Mesendoderm (in vitro differentiated cells): ENCODE measurements at regions not wholly inside any gene's neighbourhood (a gene's known extent, or its start where the extent isn't known, plus 50 kb on each side); places are given as distances from the start of the nearest gene placed in this dataset.

Experiments
- DNase-seq: peaks from one replicate; pipeline ENCODE4 v3.0.0; 2013
- H2AK5ac ChIP-seq: 2 replicates; pipeline ENCODE4 v1.6.1; 2013; ENCODE audit warnings: low read length, inconsistent platforms
- H2BK120ac ChIP-seq: 2 replicates; pipeline ENCODE4 v1.6.1; 2013; ENCODE audit warnings: low read depth, mild to moderate bottlenecking, low read length, moderate library complexity, mixed read lengths
- H2BK15ac ChIP-seq: replicated peaks from 2 replicates; pipeline ENCODE4 v1.6.1; 2013; ENCODE audit warnings: low read depth, mild to moderate bottlenecking, moderate library complexity
- H2BK5ac ChIP-seq: 2 replicates; pipeline ENCODE4 v1.6.1; 2013; ENCODE audit warnings: low read length, inconsistent platforms
- H3K18ac ChIP-seq: 2 replicates; pipeline ENCODE4 v1.6.1; 2013; ENCODE audit warnings: mild to moderate bottlenecking, low read length, mixed read lengths
- H3K23ac ChIP-seq: one replicate; pipeline ENCODE4 v1.6.1; 2013; ENCODE audit warnings: low read length
- H3K27ac ChIP-seq: 2 replicates; pipeline ENCODE4 v1.5.1; 2013; ENCODE audit warnings: low read depth, mild to moderate bottlenecking, inconsistent platforms, low read length, moderate library complexity
- H3K27me3 ChIP-seq: 2 replicates; pipeline ENCODE4 v1.6.1; 2013; ENCODE audit warnings: low read length, control low read depth, mild to moderate bottlenecking, inconsistent platforms; ENCODE audit not compliant: insufficient read depth, poor library complexity
- H3K36me3 ChIP-seq: 2 replicates; pipeline ENCODE4 v1.6.1; 2013; ENCODE audit warnings: low read length, inconsistent platforms; ENCODE audit not compliant: control insufficient read depth, insufficient read depth
- H3K4ac ChIP-seq: one replicate; pipeline ENCODE4 v1.6.1; 2013; ENCODE audit warnings: low read depth, mild to moderate bottlenecking, low read length, moderate library complexity
- H3K4me1 ChIP-seq: 2 replicates; pipeline ENCODE4 v1.6.1; 2013; ENCODE audit warnings: low read depth, low read length, inconsistent platforms; ENCODE audit not compliant: control insufficient read depth
- H3K4me2 ChIP-seq: 2 replicates; pipeline ENCODE4 v1.6.1; 2013; ENCODE audit warnings: low read length
- H3K4me3 ChIP-seq: 2 replicates; pipeline ENCODE4 v1.5.1; 2013; ENCODE audit warnings: mild to moderate bottlenecking, low read length
- H3K56ac ChIP-seq: one replicate; pipeline ENCODE4 v1.6.1; 2013; ENCODE audit warnings: low read length
- H3K79me1 ChIP-seq: 2 replicates; pipeline ENCODE4 v1.6.1; 2013; ENCODE audit warnings: low read length, inconsistent platforms
- H3K79me2 ChIP-seq: 2 replicates; pipeline ENCODE4 v1.6.1; 2013; ENCODE audit warnings: mild to moderate bottlenecking, low read length; ENCODE audit not compliant: control insufficient read depth, insufficient read depth
- H3K9ac ChIP-seq: 2 replicates; pipeline ENCODE4 v1.6.1; 2013; ENCODE audit warnings: low read length, inconsistent platforms
- H4K5ac ChIP-seq: one replicate; pipeline ENCODE4 v1.6.1; 2013; ENCODE audit warnings: low read length
- H4K8ac ChIP-seq: one replicate; pipeline ENCODE4 v1.6.1; 2013; ENCODE audit warnings: low read depth, mild to moderate bottlenecking, control low read depth, low read length, moderate library complexity
- WGBS: extraction: QIAGEN DNeasy Blood & Tissue Kit; methylation state at CpG from one replicate; pipeline ENCODE4 v1.1.7; 2013; ENCODE audit warnings: low lambda C conversion rate, missing lambda C conversion rate; ENCODE audit not compliant: insufficient coverage; ENCODE audit errors: extremely low coverage; 5-methylcytosine and 5-hydroxymethylcytosine counted together

DNA sequence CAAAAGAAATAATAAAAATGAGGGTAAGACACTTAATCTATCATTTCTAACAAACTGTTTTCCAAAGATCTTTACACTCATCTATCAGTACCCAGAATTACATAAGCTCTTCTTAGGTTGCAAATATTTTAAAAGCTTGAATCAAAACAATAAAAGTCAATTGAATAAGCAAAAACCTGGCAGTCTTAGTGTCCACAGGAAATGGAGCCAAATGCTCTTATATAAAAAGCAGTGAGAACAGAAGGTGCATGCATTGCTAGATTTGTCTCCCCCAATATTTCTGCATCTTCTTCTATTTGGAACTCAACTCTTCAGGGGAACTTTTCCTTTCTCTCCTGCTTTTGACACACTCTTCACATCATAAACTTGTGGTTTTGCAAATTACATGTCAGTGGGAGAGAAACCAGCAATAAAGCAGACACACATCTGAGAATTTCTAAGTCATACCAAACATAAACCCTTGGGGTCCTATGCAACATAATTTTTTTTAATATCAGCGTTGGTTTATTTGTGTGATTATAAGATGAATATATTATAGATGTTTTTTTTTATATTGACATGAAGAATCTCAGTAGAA, 343.9 kb upstream of the ACVR2A start:
- Histone ChIP-seq H3K27ac (no peak overlapping the region), H3K4me1 (no peaks in the 10 kb centered on the region), H2BK120ac (no peak overlapping the region), H3K4me3 (no peak overlapping the region), H3K9ac (no peak overlapping the region), H2BK5ac (no peak overlapping the region), H3K79me2 (no peaks in the 10 kb centered on the region), H3K4ac (no peak overlapping the region), H2BK15ac (no peak overlapping the region), H3K27me3 (no peaks in the 10 kb centered on the region), H3K79me1 (no peaks in the 10 kb centered on the region), H3K56ac (no peak overlapping the region), H3K4me2 (no peak overlapping the region), H4K8ac (no peak overlapping the region), H2AK5ac (no peak overlapping the region), H3K36me3 (no peaks in the 10 kb centered on the region), H4K5ac (no peak overlapping the region), H3K18ac (no peak overlapping the region), H3K23ac (no peak overlapping the region)
- WGBS: no CpG with 5 or more reads among the region's 1 CpG
- DNase-seq: no peak

DNA sequence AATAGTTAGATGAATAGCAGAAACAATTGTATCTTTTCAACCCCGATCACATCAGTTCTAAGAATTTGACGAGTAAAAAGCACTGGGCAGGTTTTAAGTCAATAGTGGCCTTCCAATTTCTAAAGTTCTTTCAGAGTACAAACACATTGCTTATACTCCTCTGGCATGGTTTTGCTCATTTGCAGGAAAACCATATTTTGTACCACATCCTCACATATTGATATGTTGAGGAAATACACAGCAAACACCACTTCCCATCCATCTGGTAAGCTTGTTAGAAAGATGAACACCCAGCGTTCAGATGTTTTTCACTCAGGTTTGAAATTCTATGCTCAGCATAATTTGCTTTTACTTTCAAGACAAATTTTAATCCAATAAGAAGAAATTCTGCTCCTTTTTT, 344.6 kb upstream of the ACVR2A start:
- H3K79me2 ChIP-seq: no peaks in the 10 kb centered on the region
- H4K5ac ChIP-seq: no peak overlapping the region
- H3K18ac ChIP-seq: no peak overlapping the region
- H3K4me2 ChIP-seq: no peak overlapping the region
- no peak overlapping the region for H2BK5ac ChIP-seq
- H2AK5ac ChIP-seq: no peak overlapping the region
- no peak overlapping the region for H3K9ac ChIP-seq
- H3K79me1 ChIP-seq: no peaks in the 10 kb centered on the region
- no peak overlapping the region for H3K4me3 ChIP-seq
- no peak overlapping the region for H2BK15ac ChIP-seq
- no peak overlapping the region for H3K4ac ChIP-seq
- H4K8ac ChIP-seq: no peak overlapping the region
- no CpG with 5 or more reads among the region's 3 CpGs for WGBS
- no peak overlapping the region for H3K27ac ChIP-seq
- no peak overlapping the region for H3K56ac ChIP-seq
- DNase-seq: no peak
- no peaks in the 10 kb centered on the region for H3K4me1 ChIP-seq
- no peak overlapping the region for H2BK120ac ChIP-seq
- no peaks in the 10 kb centered on the region for H3K36me3 ChIP-seq
- no peaks in the 10 kb centered on the region for H3K27me3 ChIP-seq
- H3K23ac ChIP-seq: no peak overlapping the region

DNA sequence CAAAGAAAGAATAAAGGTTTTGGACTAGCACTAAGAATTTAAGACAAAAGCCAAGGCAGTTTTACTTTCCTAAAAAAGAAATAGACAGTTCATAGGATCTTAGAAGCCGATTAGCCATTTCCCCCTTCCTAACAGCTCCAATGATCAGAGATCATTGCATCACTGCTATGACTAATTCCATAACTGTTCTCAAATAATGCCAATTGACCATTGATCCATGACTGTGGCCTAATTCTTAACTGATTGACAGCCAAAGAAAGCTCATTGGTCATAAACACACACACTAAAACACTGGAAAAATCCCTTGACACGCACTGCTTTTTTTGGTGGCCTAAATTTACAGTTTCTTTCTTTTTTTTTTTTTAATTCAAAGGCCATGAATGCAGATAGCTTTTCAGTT, 345.0 kb upstream of the ACVR2A start:
- Histone ChIP-seq H4K8ac (no peak overlapping the region), H2BK15ac (no peak overlapping the region), H3K27ac (no peak overlapping the region), H3K4me3 (no peak overlapping the region), H3K79me2 (no peaks in the 10 kb centered on the region), H3K4ac (no peak overlapping the region), H3K18ac (no peak overlapping the region), H3K27me3 (no peaks in the 10 kb centered on the region), H2BK120ac (no peak overlapping the region), H3K9ac (no peak overlapping the region), H2AK5ac (peak overlapping the region; percentile 50), H3K4me2 (no peak overlapping the region), H3K36me3 (no peaks in the 10 kb centered on the region), H3K23ac (no peak overlapping the region), H2BK5ac (no peak overlapping the region), H3K56ac (no peak overlapping the region), H4K5ac (no peak overlapping the region), H3K79me1 (no peaks in the 10 kb centered on the region), H3K4me1 (no peaks in the 10 kb centered on the region)
- DNase-seq: no peak
- no CpG with 5 or more reads among the region's 2 CpGs for WGBS

DNA sequence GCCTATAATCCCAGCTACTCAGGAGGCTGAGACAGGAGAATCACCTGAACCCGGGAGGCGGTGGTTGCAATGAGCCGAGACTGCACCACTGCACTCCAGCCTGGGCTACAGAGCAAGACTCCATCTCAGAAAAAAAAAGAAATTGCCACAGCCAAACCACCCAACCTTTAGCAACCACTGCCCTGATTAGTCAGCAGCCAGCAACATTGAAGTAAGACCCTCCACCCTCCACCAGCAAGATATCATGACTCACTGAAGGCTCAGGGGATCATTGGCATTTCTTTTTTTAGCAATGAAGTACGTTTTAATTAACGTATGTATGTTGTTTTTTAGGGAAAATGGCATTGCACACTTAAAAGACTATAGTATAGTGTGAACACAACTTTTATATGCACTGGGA, 349.1 kb upstream of the ACVR2A start:
- no peak overlapping the region for H3K56ac ChIP-seq
- H3K27me3 ChIP-seq: no peaks in the 10 kb centered on the region
- WGBS: no CpG with 5 or more reads among the region's 5 CpGs
- no peak overlapping the region for H2BK120ac ChIP-seq
- no peaks in the 10 kb centered on the region for H3K4me1 ChIP-seq
- H3K4me2 ChIP-seq: no peak overlapping the region
- H4K8ac ChIP-seq: no peak overlapping the region
- H3K23ac ChIP-seq: no peak overlapping the region
- no peaks in the 10 kb centered on the region for H3K79me2 ChIP-seq
- H3K27ac ChIP-seq: no peak overlapping the region
- no peak overlapping the region for H3K4ac ChIP-seq
- DNase-seq: no peak
- H2BK5ac ChIP-seq: no peak overlapping the region
- H3K18ac ChIP-seq: no peak overlapping the region
- no peak overlapping the region for H4K5ac ChIP-seq
- no peak overlapping the region for H2BK15ac ChIP-seq
- H3K9ac ChIP-seq: no peak overlapping the region
- H3K79me1 ChIP-seq: no peaks in the 10 kb centered on the region
- no peak overlapping the region for H2AK5ac ChIP-seq
- H3K4me3 ChIP-seq: no peak overlapping the region
- no peaks in the 10 kb centered on the region for H3K36me3 ChIP-seq

DNA sequence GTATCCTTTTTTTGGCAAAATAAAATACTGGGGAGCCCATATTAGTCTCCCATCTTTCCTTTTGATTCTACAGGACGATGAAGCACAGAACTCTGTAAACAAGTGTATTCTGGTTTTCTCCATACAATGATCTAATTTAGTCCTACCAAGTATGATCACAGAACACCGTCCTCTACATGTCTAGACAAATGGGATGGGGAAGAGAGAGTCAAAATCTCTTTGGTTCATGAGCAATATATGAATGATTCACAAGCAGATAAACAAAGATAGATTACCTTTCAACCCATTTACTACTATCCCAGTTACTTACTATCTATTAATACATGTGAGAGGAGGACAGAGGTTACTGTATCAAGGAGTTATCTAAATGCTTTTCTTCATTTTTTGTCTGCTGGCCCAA, 352.4 kb upstream of the ACVR2A start:
- Histone ChIP-seq H3K27me3 (no peaks in the 10 kb centered on the region), H2BK5ac (no peak overlapping the region), H2BK120ac (no peak overlapping the region), H3K36me3 (no peaks in the 10 kb centered on the region), H3K4ac (no peak overlapping the region), H3K4me2 (no peak overlapping the region), H3K4me3 (no peak overlapping the region), H2AK5ac (no peak overlapping the region), H4K8ac (no peak overlapping the region), H3K56ac (no peak overlapping the region), H2BK15ac (no peak overlapping the region), H4K5ac (no peak overlapping the region), H3K79me1 (no peaks in the 10 kb centered on the region), H3K79me2 (no peaks in the 10 kb centered on the region), H3K18ac (no peak overlapping the region), H3K27ac (no peak overlapping the region), H3K9ac (no peak overlapping the region), H3K23ac (no peak overlapping the region), H3K4me1 (peaks cover 7% of the 10 kb centered on the region)
- no CpG with 5 or more reads among the region's 2 CpGs for WGBS
- no peak for DNase-seq

DNA sequence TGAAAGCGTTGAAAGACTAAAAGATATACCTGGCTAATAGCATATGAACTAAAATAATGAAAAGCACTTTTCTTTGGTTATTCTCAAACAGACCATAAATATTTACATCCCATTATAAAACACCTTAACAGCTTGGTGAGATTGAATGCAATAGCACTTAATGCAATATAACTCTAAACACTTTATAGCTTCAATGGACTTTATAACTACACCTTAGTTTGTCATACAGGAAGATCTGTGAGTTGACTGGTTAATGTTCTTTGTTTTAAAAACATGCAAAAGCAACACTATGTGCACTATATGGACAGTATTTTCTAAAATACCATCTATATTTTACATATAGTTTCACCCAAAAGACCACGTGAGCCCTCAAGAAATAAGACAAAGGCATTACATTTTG, 353.3 kb upstream of the ACVR2A start:
- Histone ChIP-seq H2BK120ac (no peak overlapping the region), H3K79me2 (no peaks in the 10 kb centered on the region), H3K4ac (no peak overlapping the region), H3K4me1 (peaks cover 7% of the 10 kb centered on the region), H2BK5ac (no peak overlapping the region), H3K56ac (no peak overlapping the region), H3K4me3 (no peak overlapping the region), H3K4me2 (no peak overlapping the region), H3K23ac (no peak overlapping the region), H4K8ac (no peak overlapping the region), H3K27ac (no peak overlapping the region), H3K36me3 (no peaks in the 10 kb centered on the region), H2BK15ac (no peak overlapping the region), H3K9ac (no peak overlapping the region), H3K27me3 (no peaks in the 10 kb centered on the region), H3K79me1 (no peaks in the 10 kb centered on the region), H2AK5ac (no peak overlapping the region), H3K18ac (no peak overlapping the region), H4K5ac (no peak overlapping the region)
- no CpG with 5 or more reads among the region's 2 CpGs for WGBS
- DNase-seq: no peak
